ENCODE measurements at regions not wholly inside any gene's neighbourhood (a gene's known extent, or its start where the extent isn't known, plus 50 kb on each side); places are given as distances from the start of the nearest gene placed in this dataset.

- Mint-ChIP-seq H3K36me3 (ENCODE audit: low read depth) (no peaks in the 10 kb centered on the region), H3K9me3 (no peaks in the 10 kb centered on the region)
These were observed 99.2 kb upstream of the ID4 start for GRCh38 chr6:19738010-19738409.

GRCh38 chr6:19749722-19750121 is 87.4 kb upstream of the ID4 start:
- Mint-ChIP-seq H3K4me1 (peaks cover 18% of the 10 kb centered on the region), H3K36me3 (ENCODE audit: low read depth) (no peaks in the 10 kb centered on the region), H3K9me3 (no peaks in the 10 kb centered on the region), H3K27ac (no peak overlapping the region), H3K27me3 (ENCODE audit: low read depth) (no peaks in the 10 kb centered on the region), H3K4me3 (no peak overlapping the region)
- no peak for TF ChIP-seq CTCF (IDR thresholded peaks at IDR 0.05; ENCODE audit: unreplicated experiment in 3 of 3)

More at GRCh38 chr6:19738010-19738409, 99.2 kb upstream of the ID4 start:
- Mint-ChIP-seq H3K27ac (no peak overlapping the region), H3K4me1 (peaks cover 7% of the 10 kb centered on the region), H3K27me3 (ENCODE audit: low read depth) (no peaks in the 10 kb centered on the region), H3K4me3 (no peak overlapping the region)
- TF ChIP-seq CTCF (IDR thresholded peaks at IDR 0.05; ENCODE audit: unreplicated experiment in 3 of 3): no peak

- Mint-ChIP-seq H3K4me1 (peaks cover 25% of the 10 kb centered on the region), H3K27me3 (ENCODE audit: low read depth) (peaks cover 5% of the 10 kb centered on the region), H3K4me3 (no peak overlapping the region), H3K9me3 (no peaks in the 10 kb centered on the region), H3K27ac (peak overlapping the region; percentile 3 to 45 (median 14)), H3K36me3 (ENCODE audit: low read depth) (no peaks in the 10 kb centered on the region)
- TF ChIP-seq CTCF (IDR thresholded peaks at IDR 0.05; ENCODE audit: unreplicated experiment in 3 of 3): no peak
These were observed 84.4 kb upstream of the ID4 start for GRCh38 chr6:19752746-19753145.

GRCh38 chr6:19753826-19754225 is 83.3 kb upstream of the ID4 start:
- peak overlapping the region; percentile 3 to 87 (median 67) for H3K27ac Mint-ChIP-seq
- H3K27me3 Mint-ChIP-seq (ENCODE audit: low read depth): peaks cover 5% of the 10 kb centered on the region
- H3K4me1 Mint-ChIP-seq: peaks cover 25% of the 10 kb centered on the region
- no peaks in the 10 kb centered on the region for H3K9me3 Mint-ChIP-seq
- TF ChIP-seq CTCF (IDR thresholded peaks at IDR 0.05; ENCODE audit: unreplicated experiment in 3 of 3): no peak
- H3K36me3 Mint-ChIP-seq (ENCODE audit: low read depth): no peaks in the 10 kb centered on the region
- peak overlapping the region in 1 of 3 experiments; percentile 26 for H3K4me3 Mint-ChIP-seq

- peaks cover 5% of the 10 kb centered on the region for H3K27me3 Mint-ChIP-seq (ENCODE audit: low read depth)
These were observed 82.5 kb upstream of the ID4 start for GRCh38 chr6:19754686-19755085.

More at GRCh38 chr6:19754686-19755085, 82.5 kb upstream of the ID4 start:
- no peak for TF ChIP-seq CTCF (IDR thresholded peaks at IDR 0.05; ENCODE audit: unreplicated experiment in 3 of 3)
- no peaks in the 10 kb centered on the region for H3K36me3 Mint-ChIP-seq (ENCODE audit: low read depth)
- no peaks in the 10 kb centered on the region for H3K9me3 Mint-ChIP-seq
- H3K27ac Mint-ChIP-seq: peak overlapping the region in 2 of 3 experiments; percentile 13 to 20
- H3K4me1 Mint-ChIP-seq: peaks cover 25% of the 10 kb centered on the region
- no peak overlapping the region for H3K4me3 Mint-ChIP-seq

All from nephron (organoid).